ENCODE measurements at regions not wholly inside any gene's neighbourhood (a gene's known extent, or its start where the extent isn't known, plus 50 kb on each side); places are given as distances from the start of the nearest gene placed in this dataset.

DNA sequence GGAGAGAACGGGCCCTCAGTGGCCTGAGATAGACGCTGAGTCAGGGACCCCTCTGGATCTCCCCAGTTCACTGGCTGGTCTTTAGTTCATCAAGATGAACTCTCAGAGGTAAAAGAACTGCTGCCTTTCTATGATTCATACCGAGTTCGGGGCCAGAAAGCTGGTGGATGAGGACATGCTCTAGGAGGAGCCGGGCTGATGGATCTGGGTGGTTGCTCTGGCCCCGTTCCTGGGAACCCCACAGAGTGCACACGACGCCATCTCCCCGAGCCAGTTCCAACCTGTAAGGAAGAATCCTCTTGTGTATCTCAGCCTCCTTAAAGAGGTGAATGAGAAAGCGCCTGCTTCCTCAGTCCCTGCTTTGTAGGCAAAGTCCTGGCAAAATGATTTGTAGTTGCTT lies 142.6 kb upstream of the PDE10A start:
- H3K9ac ChIP-seq (ENCODE audit: low read length) = no peak overlapping the region
- peaks cover 23% of the 10 kb centered on the region for H3K27me3 ChIP-seq (ENCODE audit: insufficient read depth, low read depth, low read length)
- TF ChIP-seq EZH2 (IDR thresholded peaks at IDR 0.05; ENCODE audit: borderline replicate concordance, insufficient read depth, low read length, poor library complexity, severe bottlenecking) (no peak), EP300 (conservative IDR thresholded peaks at IDR 0.05; ENCODE audit: poor library complexity, severe bottlenecking) (no peak), REST (IDR thresholded peaks at IDR 0.05; ENCODE audit: borderline replicate concordance) (no peak), POLR2AphosphoS5 (IDR thresholded peaks at IDR 0.05) (no peak), RAD21 (conservative IDR thresholded peaks at IDR 0.05) (no peak), SMC3 (conservative IDR thresholded peaks at IDR 0.05; ENCODE audit: poor library complexity) (no peak), MXI1 (conservative IDR thresholded peaks at IDR 0.05; ENCODE audit: poor library complexity, severe bottlenecking) (no peak), TAF1 (IDR thresholded peaks at IDR 0.05; ENCODE audit: low read depth) (no peak)
- TF ChIP-seq, protein P1, sequence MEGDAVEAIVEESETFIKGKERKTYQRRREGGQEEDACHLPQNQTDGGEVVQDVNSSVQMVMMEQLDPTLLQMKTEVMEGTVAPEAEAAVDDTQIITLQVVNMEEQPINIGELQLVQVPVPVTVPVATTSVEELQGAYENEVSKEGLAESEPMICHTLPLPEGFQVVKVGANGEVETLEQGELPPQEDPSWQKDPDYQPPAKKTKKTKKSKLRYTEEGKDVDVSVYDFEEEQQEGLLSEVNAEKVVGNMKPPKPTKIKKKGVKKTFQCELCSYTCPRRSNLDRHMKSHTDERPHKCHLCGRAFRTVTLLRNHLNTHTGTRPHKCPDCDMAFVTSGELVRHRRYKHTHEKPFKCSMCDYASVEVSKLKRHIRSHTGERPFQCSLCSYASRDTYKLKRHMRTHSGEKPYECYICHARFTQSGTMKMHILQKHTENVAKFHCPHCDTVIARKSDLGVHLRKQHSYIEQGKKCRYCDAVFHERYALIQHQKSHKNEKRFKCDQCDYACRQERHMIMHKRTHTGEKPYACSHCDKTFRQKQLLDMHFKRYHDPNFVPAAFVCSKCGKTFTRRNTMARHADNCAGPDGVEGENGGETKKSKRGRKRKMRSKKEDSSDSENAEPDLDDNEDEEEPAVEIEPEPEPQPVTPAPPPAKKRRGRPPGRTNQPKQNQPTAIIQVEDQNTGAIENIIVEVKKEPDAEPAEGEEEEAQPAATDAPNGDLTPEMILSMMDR (IDR thresholded peaks at IDR 0.05; ENCODE audit: poor library complexity, severe bottlenecking) = no peak
- no peak overlapping the region for H3K4me3 ChIP-seq (ENCODE audit: low read length)
- no peaks in the 10 kb centered on the region for H3F3A ChIP-seq (ENCODE audit: insufficient read depth, low read length, poor library complexity, severe bottlenecking)
- H2AFZ ChIP-seq (ENCODE audit: low read depth, low read length) = no peak overlapping the region
- no peaks in the 10 kb centered on the region for H3K9me2 ChIP-seq (ENCODE audit: insufficient read depth, low read length)
- no peak overlapping the region for H3K27ac ChIP-seq (ENCODE audit: low read length)
- H3K4me2 ChIP-seq (ENCODE audit: low read length) = no peak overlapping the region
- H3K9me3 ChIP-seq (ENCODE audit: low read length) = peaks cover 7% of the 10 kb centered on the region
- no peaks in the 10 kb centered on the region for H3K36me3 ChIP-seq (ENCODE audit: insufficient read depth, low read length)
- no peaks in the 10 kb centered on the region for H4K20me1 ChIP-seq (ENCODE audit: insufficient read depth)
- H3K79me2 ChIP-seq (replicated peaks; ENCODE audit: insufficient read depth, low read length) = no peaks in the 10 kb centered on the region

DNA sequence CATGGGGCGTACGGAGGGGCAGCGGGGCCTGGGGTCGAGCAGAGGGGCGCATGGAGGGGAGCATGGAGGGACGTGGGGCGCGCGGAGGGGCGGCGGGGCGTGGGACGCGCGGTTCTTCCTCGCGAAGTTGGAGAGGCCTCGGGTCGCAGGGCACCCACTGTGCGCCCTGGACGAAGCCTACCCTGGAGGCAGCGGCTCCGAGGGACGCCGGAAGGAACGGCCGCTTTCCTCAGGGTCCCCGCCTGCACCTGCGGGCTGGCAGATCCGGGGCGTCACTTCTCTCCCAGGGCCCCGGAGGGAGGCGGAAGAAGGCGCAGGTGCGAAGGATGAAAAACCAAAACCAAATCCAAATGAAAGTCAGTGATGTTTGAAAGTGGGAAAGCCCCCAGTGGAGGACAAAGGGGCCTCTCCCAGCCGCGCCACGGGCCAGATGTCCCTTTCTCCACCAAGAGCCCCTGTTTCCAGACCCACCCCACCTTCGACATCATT lies 142.1 kb upstream of the PDE10A start:
- Histone ChIP-seq H3K9me3 (ENCODE audit: low read length) (peaks cover 4% of the 10 kb centered on the region), H3K79me2 (replicated peaks; ENCODE audit: insufficient read depth, low read length) (no peaks in the 10 kb centered on the region), H3K4me3 (ENCODE audit: low read length) (peak overlapping the region; percentile 49), H3K36me3 (ENCODE audit: insufficient read depth, low read length) (no peaks in the 10 kb centered on the region), H3K27me3 (ENCODE audit: insufficient read depth, low read depth, low read length) (peaks cover 23% of the 10 kb centered on the region), H4K20me1 (ENCODE audit: insufficient read depth) (no peaks in the 10 kb centered on the region), H3F3A (ENCODE audit: insufficient read depth, low read length, poor library complexity, severe bottlenecking) (no peaks in the 10 kb centered on the region), H3K9me2 (ENCODE audit: insufficient read depth, low read length) (no peaks in the 10 kb centered on the region), H3K9ac (ENCODE audit: low read length) (no peak overlapping the region), H3K4me2 (ENCODE audit: low read length) (no peak overlapping the region), H2AFZ (ENCODE audit: low read depth, low read length) (no peak overlapping the region), H3K27ac (ENCODE audit: low read length) (no peak overlapping the region)
- no peak for TF ChIP-seq TAF1 (IDR thresholded peaks at IDR 0.05; ENCODE audit: low read depth)
- TF ChIP-seq, protein P1 (IDR thresholded peaks at IDR 0.05; ENCODE audit: poor library complexity, severe bottlenecking) = no peak
- TF ChIP-seq EP300 (conservative IDR thresholded peaks at IDR 0.05; ENCODE audit: poor library complexity, severe bottlenecking) = no peak
- no peak for TF ChIP-seq SMC3 (conservative IDR thresholded peaks at IDR 0.05; ENCODE audit: poor library complexity)
- no peak for TF ChIP-seq EZH2 (IDR thresholded peaks at IDR 0.05; ENCODE audit: borderline replicate concordance, insufficient read depth, low read length, poor library complexity, severe bottlenecking)
- TF ChIP-seq REST (IDR thresholded peaks at IDR 0.05; ENCODE audit: borderline replicate concordance) = no peak
- TF ChIP-seq MXI1 (conservative IDR thresholded peaks at IDR 0.05; ENCODE audit: poor library complexity, severe bottlenecking) = no peak
- TF ChIP-seq RAD21 (conservative IDR thresholded peaks at IDR 0.05) = no peak
- TF ChIP-seq POLR2AphosphoS5 (IDR thresholded peaks at IDR 0.05) = no peak

Data from neural cell (in vitro differentiated cells).